HCT116 (cell line): ENCODE measurements at regions not wholly inside any gene's neighbourhood (a gene's known extent, or its start where the extent isn't known, plus 50 kb on each side); places are given as distances from the start of the nearest gene placed in this dataset.

Experiments
- CTCF ChIP-seq, 3 experiments: fragments of 200-600 bp in 1 of 3; sonication (generic) in 1 of 3; IDR thresholded peaks in 2 of 3; conservative IDR thresholded peaks in 1 of 3; 2 replicates each; pipeline ENCODE4 v1.5.1; 2012 to 2017; ENCODE audit warnings: low read depth in 2 of 3, low read length in 2 of 3, antibody characterized with exemption in 1 of 3, borderline replicate concordance in 1 of 3, control low read depth in 1 of 3, mild to moderate bottlenecking in 1 of 3, mixed read lengths in 1 of 3, mixed run types in 1 of 3, moderate library complexity in 1 of 3; ENCODE audit not compliant: insufficient read depth in 1 of 3
- ELF1 ChIP-seq: IDR thresholded peaks from 2 replicates; pipeline ENCODE4 v1.6.1; 2012; ENCODE audit warnings: low read depth, borderline replicate concordance
- ZNF274 ChIP-seq: fragments of 200-500 bp; sonication (Bioruptor generic); IDR thresholded peaks from 2 replicates; pipeline ENCODE4 v1.6.1; 2014; ENCODE audit warnings: mild to moderate bottlenecking, low read depth, low read length, inconsistent platforms

GRCh38 chr6:134657343-134657742, 292.6 kb downstream of the ALDH8A1 start:
- TF ChIP-seq ELF1: no peak
- TF ChIP-seq CTCF (IDR thresholded peaks at IDR 0.05 in 2 of 3, conservative IDR thresholded peaks at IDR 0.05 in 1 of 3; ENCODE audit: borderline replicate concordance in 1 of 3, insufficient read depth in 1 of 3, low read depth in 2 of 3, low read length in 2 of 3): no peak
- no peak for TF ChIP-seq ZNF274
